Parathyroid adenoma (tissue), 2 donors: ENCODE measurements at regions not wholly inside any gene's neighbourhood (a gene's known extent, or its start where the extent isn't known, plus 50 kb on each side); places are given as distances from the start of the nearest gene placed in this dataset.

Experiments
- H2AFZ ChIP-seq: fragments of 300-600 bp; sonication (generic); one replicate; pipeline ENCODE4 v1.7.0; 2017; ENCODE audit warnings: antibody characterized with exemption, mild to moderate bottlenecking
- H3K27ac ChIP-seq: fragments of 300-600 bp; sonication (generic); one replicate; pipeline ENCODE4 v1.7.0; 2017
- H3K27me3 ChIP-seq: fragments of 300-600 bp; sonication (generic); one replicate; pipeline ENCODE4 v1.7.0; 2017; ENCODE audit warnings: low read length; ENCODE audit not compliant: control insufficient read depth, insufficient read depth
- H3K36me3 ChIP-seq: fragments of 300-600 bp; sonication (generic); one replicate; pipeline ENCODE4 v1.7.0; 2017; ENCODE audit warnings: low read length; ENCODE audit not compliant: control insufficient read depth, insufficient read depth
- H3K4me1 ChIP-seq: fragments of 300-600 bp; sonication (generic); one replicate; pipeline ENCODE4 v1.7.0; 2017; ENCODE audit warnings: control low read depth
- H3K4me2 ChIP-seq: fragments of 300-600 bp; sonication (generic); one replicate; pipeline ENCODE4 v1.7.0; 2017; ENCODE audit warnings: low read length
- H3K4me3 ChIP-seq: fragments of 300-600 bp; sonication (generic); one replicate; pipeline ENCODE4 v1.7.0; 2017; ENCODE audit warnings: low read depth, low read length
- H3K79me2 ChIP-seq: fragments of 300-600 bp; sonication (generic); one replicate; pipeline ENCODE4 v1.7.0; 2017; ENCODE audit warnings: control low read depth
- H3K9ac ChIP-seq: fragments of 300-600 bp; sonication (generic); one replicate; pipeline ENCODE4 v1.7.0; 2017; ENCODE audit warnings: mild to moderate bottlenecking
- H3K9me3 ChIP-seq: fragments of 300-600 bp; sonication (generic); one replicate; pipeline ENCODE4 v1.7.0; 2017; ENCODE audit warnings: low read length; ENCODE audit not compliant: control insufficient read depth
- TF ChIP-seq, protein P1 (sequence below): fragments of 300-600 bp; sonication (generic); IDR thresholded peaks from one replicate; pipeline ENCODE4 v1.7.0; 2017; ENCODE audit warnings: antibody characterized with exemption, mild to moderate bottlenecking
- donor health status: primary hyperparathyroidism.

DNA sequence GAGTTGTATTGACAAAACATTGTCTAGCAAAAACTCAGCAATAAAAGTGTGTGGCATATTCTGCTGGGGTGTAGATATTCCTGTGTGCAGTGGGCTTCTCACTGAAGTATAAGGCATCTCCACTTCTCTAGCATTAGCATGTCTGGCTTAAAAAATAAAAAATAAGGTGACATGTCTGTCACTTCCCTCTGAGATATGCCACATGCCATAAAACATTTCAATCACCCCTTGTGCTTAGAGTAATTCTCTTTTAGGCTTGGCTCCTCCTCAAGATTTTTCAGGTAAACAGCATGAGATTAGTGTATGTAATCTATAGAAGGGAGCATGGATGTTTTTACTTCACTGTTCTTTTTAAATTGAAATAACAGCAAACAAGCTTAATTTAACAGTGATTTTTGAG is 194.4 kb upstream of the SNX7 start:
- Histone ChIP-seq H3K36me3 (no peaks in the 10 kb centered on the region), H3K9me3 (no peaks in the 10 kb centered on the region), H3K4me3 (no peak overlapping the region), H3K27ac (no peak overlapping the region), H3K27me3 (no peaks in the 10 kb centered on the region), H3K4me2 (no peak overlapping the region), H3K79me2 (no peaks in the 10 kb centered on the region), H3K4me1 (no peaks in the 10 kb centered on the region), H3K9ac (no peak overlapping the region), H2AFZ (no peak overlapping the region)
- TF ChIP-seq, protein P1, sequence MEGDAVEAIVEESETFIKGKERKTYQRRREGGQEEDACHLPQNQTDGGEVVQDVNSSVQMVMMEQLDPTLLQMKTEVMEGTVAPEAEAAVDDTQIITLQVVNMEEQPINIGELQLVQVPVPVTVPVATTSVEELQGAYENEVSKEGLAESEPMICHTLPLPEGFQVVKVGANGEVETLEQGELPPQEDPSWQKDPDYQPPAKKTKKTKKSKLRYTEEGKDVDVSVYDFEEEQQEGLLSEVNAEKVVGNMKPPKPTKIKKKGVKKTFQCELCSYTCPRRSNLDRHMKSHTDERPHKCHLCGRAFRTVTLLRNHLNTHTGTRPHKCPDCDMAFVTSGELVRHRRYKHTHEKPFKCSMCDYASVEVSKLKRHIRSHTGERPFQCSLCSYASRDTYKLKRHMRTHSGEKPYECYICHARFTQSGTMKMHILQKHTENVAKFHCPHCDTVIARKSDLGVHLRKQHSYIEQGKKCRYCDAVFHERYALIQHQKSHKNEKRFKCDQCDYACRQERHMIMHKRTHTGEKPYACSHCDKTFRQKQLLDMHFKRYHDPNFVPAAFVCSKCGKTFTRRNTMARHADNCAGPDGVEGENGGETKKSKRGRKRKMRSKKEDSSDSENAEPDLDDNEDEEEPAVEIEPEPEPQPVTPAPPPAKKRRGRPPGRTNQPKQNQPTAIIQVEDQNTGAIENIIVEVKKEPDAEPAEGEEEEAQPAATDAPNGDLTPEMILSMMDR, result no peak

DNA sequence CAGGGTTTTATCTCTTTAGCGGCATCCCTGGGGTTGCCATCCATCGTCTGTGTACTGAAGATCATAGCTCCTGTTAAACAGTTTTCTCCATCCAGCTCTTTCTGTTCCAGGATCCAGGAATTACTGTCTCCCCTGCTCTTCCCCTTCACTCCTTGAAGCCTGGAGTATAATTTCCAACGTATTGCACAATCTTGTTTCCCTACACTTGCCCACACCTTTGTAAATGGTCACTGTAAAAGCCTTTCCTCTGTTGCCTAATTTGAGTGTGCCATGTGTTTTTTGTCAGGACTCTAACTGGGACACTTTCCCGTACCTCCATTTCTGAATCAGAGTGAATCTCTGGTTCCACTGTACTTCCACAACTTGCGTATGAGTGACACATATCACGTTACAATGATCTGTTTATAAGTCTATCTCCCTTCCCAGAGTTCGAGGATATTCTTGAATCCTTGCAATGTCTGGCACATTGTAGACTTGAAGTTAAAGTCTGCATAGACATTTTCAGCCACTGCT is 199.6 kb upstream of the SNX7 start:
- no peaks in the 10 kb centered on the region for H3K79me2 ChIP-seq
- no peaks in the 10 kb centered on the region for H3K9me3 ChIP-seq
- no peaks in the 10 kb centered on the region for H3K36me3 ChIP-seq
- TF ChIP-seq, protein P1, result no peak
- no peak overlapping the region for H3K27ac ChIP-seq
- H2AFZ ChIP-seq, result no peak overlapping the region
- H3K27me3 ChIP-seq, result no peaks in the 10 kb centered on the region
- H3K4me2 ChIP-seq, result no peak overlapping the region
- H3K9ac ChIP-seq, result no peak overlapping the region
- H3K4me1 ChIP-seq, result no peaks in the 10 kb centered on the region
- H3K4me3 ChIP-seq, result no peak overlapping the region

DNA sequence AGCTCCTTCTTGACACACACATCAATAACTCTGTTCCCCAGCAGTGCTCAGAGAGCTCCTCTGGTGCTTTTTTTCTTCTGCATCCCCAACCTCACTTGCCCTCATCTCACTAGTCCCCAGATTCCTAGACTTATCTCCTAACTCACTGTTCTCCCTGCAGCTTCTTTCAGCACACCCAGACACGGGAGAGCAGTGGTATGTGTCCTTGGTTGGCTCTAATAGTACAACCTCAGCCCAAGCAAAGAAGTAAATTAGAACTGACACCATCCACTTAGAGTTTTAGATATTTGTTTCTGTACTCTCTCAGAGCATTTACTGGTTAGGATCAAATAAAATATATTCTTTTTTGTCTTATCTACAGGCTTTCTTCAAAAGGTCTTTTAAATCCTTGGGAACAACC is 201.4 kb upstream of the SNX7 start:
- no peak overlapping the region for H3K4me3 ChIP-seq
- H3K9me3 ChIP-seq, result no peaks in the 10 kb centered on the region
- TF ChIP-seq, protein P1, result no peak
- no peaks in the 10 kb centered on the region for H3K4me1 ChIP-seq
- no peaks in the 10 kb centered on the region for H3K36me3 ChIP-seq
- H3K27ac ChIP-seq, result no peak overlapping the region
- no peaks in the 10 kb centered on the region for H3K27me3 ChIP-seq
- no peak overlapping the region for H3K4me2 ChIP-seq
- no peaks in the 10 kb centered on the region for H3K79me2 ChIP-seq
- no peak overlapping the region for H3K9ac ChIP-seq
- H2AFZ ChIP-seq, result no peak overlapping the region

DNA sequence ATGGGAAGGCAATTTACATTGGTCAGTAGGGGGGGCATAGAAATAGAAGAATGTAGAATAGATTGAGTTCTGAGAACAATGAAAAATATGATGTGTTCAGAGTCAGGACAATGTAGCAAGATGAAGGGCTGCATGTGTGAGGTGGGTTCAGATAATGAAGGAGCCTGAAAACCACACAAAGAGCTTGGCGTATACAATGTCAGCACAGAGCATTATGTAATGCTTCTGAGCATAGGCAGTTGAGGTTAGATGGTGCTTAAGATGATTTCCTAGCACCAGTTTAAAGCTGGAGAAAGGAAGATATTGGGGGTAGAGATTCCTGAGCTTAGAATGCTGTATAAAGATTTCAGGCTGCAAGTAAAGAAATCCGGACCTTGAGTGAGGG is 202.0 kb upstream of the SNX7 start:
- Histone ChIP-seq H2AFZ (no peak overlapping the region), H3K4me3 (no peak overlapping the region), H3K27me3 (no peaks in the 10 kb centered on the region), H3K4me2 (no peak overlapping the region), H3K9me3 (no peaks in the 10 kb centered on the region), H3K27ac (no peak overlapping the region), H3K79me2 (no peaks in the 10 kb centered on the region), H3K4me1 (no peaks in the 10 kb centered on the region), H3K36me3 (no peaks in the 10 kb centered on the region), H3K9ac (no peak overlapping the region)
- TF ChIP-seq, protein P1, result no peak
